Endothelial cell of umbilical vein (primary cell): ENCODE measurements at regions not wholly inside any gene's neighbourhood (a gene's known extent, or its start where the extent isn't known, plus 50 kb on each side); places are given as distances from the start of the nearest gene placed in this dataset.

ENCODE experiments used
- FOS ChIP-seq: IDR thresholded peaks from 2 replicates; pipeline ENCODE4 v1.6.1; 2011; ENCODE audit warnings: mild to moderate bottlenecking, low read length, moderate library complexity, borderline replicate concordance; ENCODE audit not compliant: insufficient read depth
- MYC ChIP-seq: IDR thresholded peaks from one replicate; pipeline ENCODE4 v1.6.1; 2011; ENCODE audit warnings: mild to moderate bottlenecking, low read depth, low read length
- POLR2AphosphoS5 ChIP-seq: IDR thresholded peaks from 2 replicates; pipeline ENCODE4 v1.6.1; 2012; ENCODE audit warnings: low read depth, mild to moderate bottlenecking, control low read depth, low read length, moderate library complexity; ENCODE audit not compliant: insufficient read depth
- TF ChIP-seq, protein P1 (sequence below), 2 donors: IDR thresholded peaks; 1 replicate in 1 of 2; 2 replicates in 1 of 2; pipeline ENCODE4 v1.5.1; 2011; ENCODE audit warnings: low read length in 2 of 2, mild to moderate bottlenecking in 2 of 2, moderate library complexity in 2 of 2, control low read depth in 1 of 2, inconsistent platforms in 1 of 2, low read depth in 1 of 2; ENCODE audit not compliant: insufficient read depth in 1 of 2; ENCODE audit errors: extremely low read depth in 1 of 2

DNA sequence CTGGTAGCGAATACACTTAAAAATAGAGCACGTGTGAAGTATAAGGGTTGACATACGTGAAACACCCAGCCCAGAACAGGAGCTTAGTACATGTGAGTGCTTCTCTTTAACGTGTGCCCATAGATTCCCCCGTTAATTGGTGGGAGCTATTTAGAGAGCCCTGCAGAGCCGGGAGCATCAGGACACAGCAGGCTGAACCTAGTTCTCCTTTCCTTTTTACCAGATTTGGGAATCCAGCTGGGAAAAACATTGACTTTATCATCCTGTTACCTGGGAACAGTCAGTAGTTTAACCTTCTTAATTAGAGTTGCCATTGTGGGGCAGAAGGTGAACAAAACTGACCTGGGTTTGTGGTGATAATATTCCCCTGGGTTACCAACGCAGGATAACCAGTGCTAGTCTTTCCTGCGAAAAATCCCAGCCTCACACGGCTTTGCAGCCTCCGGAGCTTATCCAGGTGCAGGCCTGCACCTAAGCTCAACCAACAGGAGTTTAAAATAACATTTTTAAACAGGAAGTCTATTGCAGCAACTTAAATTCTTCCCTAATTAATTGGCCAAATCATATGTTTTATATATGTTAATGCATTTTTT lies 78.1 kb upstream of the SPTBN1 start:
- TF ChIP-seq MYC (no peak), FOS (no peak), POLR2AphosphoS5 (no peak)
- TF ChIP-seq, protein P1, sequence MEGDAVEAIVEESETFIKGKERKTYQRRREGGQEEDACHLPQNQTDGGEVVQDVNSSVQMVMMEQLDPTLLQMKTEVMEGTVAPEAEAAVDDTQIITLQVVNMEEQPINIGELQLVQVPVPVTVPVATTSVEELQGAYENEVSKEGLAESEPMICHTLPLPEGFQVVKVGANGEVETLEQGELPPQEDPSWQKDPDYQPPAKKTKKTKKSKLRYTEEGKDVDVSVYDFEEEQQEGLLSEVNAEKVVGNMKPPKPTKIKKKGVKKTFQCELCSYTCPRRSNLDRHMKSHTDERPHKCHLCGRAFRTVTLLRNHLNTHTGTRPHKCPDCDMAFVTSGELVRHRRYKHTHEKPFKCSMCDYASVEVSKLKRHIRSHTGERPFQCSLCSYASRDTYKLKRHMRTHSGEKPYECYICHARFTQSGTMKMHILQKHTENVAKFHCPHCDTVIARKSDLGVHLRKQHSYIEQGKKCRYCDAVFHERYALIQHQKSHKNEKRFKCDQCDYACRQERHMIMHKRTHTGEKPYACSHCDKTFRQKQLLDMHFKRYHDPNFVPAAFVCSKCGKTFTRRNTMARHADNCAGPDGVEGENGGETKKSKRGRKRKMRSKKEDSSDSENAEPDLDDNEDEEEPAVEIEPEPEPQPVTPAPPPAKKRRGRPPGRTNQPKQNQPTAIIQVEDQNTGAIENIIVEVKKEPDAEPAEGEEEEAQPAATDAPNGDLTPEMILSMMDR (IDR thresholded peaks at IDR 0.05; ENCODE audit: extremely low read depth in 1 of 2, insufficient read depth in 1 of 2, low read depth in 1 of 2, low read length in 2 of 2): no peak
